CD14-positive monocyte (primary cell): ENCODE measurements at regions not wholly inside any gene's neighbourhood (a gene's known extent, or its start where the extent isn't known, plus 50 kb on each side); places are given as distances from the start of the nearest gene placed in this dataset.

Experiments
- DNase-seq, 3 donors: peaks; one replicate each; pipeline ENCODE4 v3.0.0-alpha.2; 2011 to 2022
- H2AFZ ChIP-seq: 2 replicates; pipeline ENCODE4 v1.6.0; 2012; ENCODE audit warnings: mild to moderate bottlenecking, low read depth, low read length, inconsistent platforms; ENCODE audit not compliant: insufficient read depth, poor library complexity, severe bottlenecking
- H3K27ac ChIP-seq, 2 donors: 1 replicate in 1 of 2; 2 replicates in 1 of 2; pipeline ENCODE4 v1.5.1; 2012 to 2013; ENCODE audit warnings: low read length in 2 of 2, control low read depth in 1 of 2, inconsistent platforms in 1 of 2, low read depth in 1 of 2, mild to moderate bottlenecking in 1 of 2
- H3K27me3 ChIP-seq, 2 donors: one replicate each; pipeline versions ENCODE4 v1.6.0 to v1.6.1; 2011 to 2013; ENCODE audit warnings: low read length in 2 of 2; ENCODE audit not compliant: control insufficient read depth in 2 of 2, insufficient read depth in 2 of 2
- H3K36me3 ChIP-seq, 2 donors: replicated peaks in 1 of 2; 1 replicate in 1 of 2; 2 replicates in 1 of 2; pipeline versions ENCODE4 v1.5.1 to v1.6.1; 2012 to 2013; ENCODE audit warnings: low read length in 2 of 2, control low read depth in 1 of 2, inconsistent platforms in 1 of 2, mild to moderate bottlenecking in 1 of 2; ENCODE audit not compliant: insufficient read depth in 2 of 2, control insufficient read depth in 1 of 2
- H3K4me1 ChIP-seq, 2 donors: 1 replicate in 1 of 2; 2 replicates in 1 of 2; pipeline versions ENCODE4 v1.5.1 to v1.6.1; 2012 to 2013; ENCODE audit warnings: low read length in 2 of 2, control low read depth in 1 of 2, inconsistent platforms in 1 of 2, mild to moderate bottlenecking in 1 of 2, moderate library complexity in 1 of 2; ENCODE audit not compliant: insufficient read depth in 2 of 2, control insufficient read depth in 1 of 2
- H3K4me2 ChIP-seq: replicated peaks from 2 replicates; pipeline ENCODE3; 2012; ENCODE audit warnings: low read length, moderate library complexity, mild to moderate bottlenecking; ENCODE audit not compliant: poor library complexity, severe bottlenecking; ENCODE audit errors: extremely low read depth
- H3K4me3 ChIP-seq, 3 experiments: fragments of 200-600 bp in 1 of 3; sonication (generic) in 1 of 3; replicated peaks in 1 of 3; 1 replicate in 2 of 3; 2 replicates in 1 of 3; pipeline ENCODE4 v1.5.1; 2011 to 2013; ENCODE audit warnings: low read length in 3 of 3, mild to moderate bottlenecking in 3 of 3, control low read depth in 2 of 3, low read depth in 2 of 3, inconsistent platforms in 1 of 3, moderate library complexity in 1 of 3
- H3K79me2 ChIP-seq: 2 replicates; pipeline ENCODE4 v1.6.0; 2012; ENCODE audit warnings: mild to moderate bottlenecking, control low read depth, inconsistent platforms, low read length, moderate library complexity; ENCODE audit not compliant: insufficient read depth
- H3K9ac ChIP-seq: 2 replicates; pipeline ENCODE4 v1.6.0; 2017; ENCODE audit warnings: low read length, mild to moderate bottlenecking; ENCODE audit not compliant: insufficient read depth, poor library complexity, severe bottlenecking
- H3K9me3 ChIP-seq, 2 donors: replicated peaks in 1 of 2; 1 replicate in 1 of 2; 2 replicates in 1 of 2; pipeline versions ENCODE4 v1.5.1 to v1.6.1; 2012 to 2013; ENCODE audit warnings: low read length in 2 of 2, control low read depth in 1 of 2; ENCODE audit not compliant: control insufficient read depth in 1 of 2, insufficient read depth in 1 of 2
- H4K20me1 ChIP-seq: 2 replicates; pipeline ENCODE4 v1.6.0; 2012; ENCODE audit warnings: mild to moderate bottlenecking, low read length, control low read depth, moderate library complexity; ENCODE audit not compliant: insufficient read depth
- H3K27ac Mint-ChIP-seq, 7 donors: one replicate each; pipeline ENCODE4 v1.8.0; 2020; ENCODE audit warnings: mild to moderate bottlenecking in 7 of 7, mixed read lengths in 7 of 7, moderate library complexity in 6 of 7, inconsistent platforms in 2 of 7
- H3K27me3 Mint-ChIP-seq, 3 donors: one replicate each; pipeline ENCODE4 v1.8.0; 2021 to 2022; ENCODE audit warnings: low read depth in 3 of 3, mild to moderate bottlenecking in 3 of 3, mixed read lengths in 3 of 3, moderate library complexity in 3 of 3, inconsistent platforms in 1 of 3
- H3K36me3 Mint-ChIP-seq, 2 donors: one replicate each; pipeline ENCODE4 v1.8.0; 2020; ENCODE audit warnings: mixed read lengths in 2 of 2, inconsistent platforms in 1 of 2, mild to moderate bottlenecking in 1 of 2
- H3K4me1 Mint-ChIP-seq: one replicate; pipeline ENCODE4 v1.8.0; 2020; ENCODE audit warnings: mild to moderate bottlenecking, mixed read lengths
- H3K4me3 Mint-ChIP-seq, 2 donors: one replicate each; pipeline ENCODE4 v1.8.0; 2020; ENCODE audit warnings: mild to moderate bottlenecking in 2 of 2, mixed read lengths in 2 of 2, moderate library complexity in 1 of 2
- H3K9me3 Mint-ChIP-seq, 7 donors: one replicate each; pipeline ENCODE4 v1.8.0; 2020 to 2022; ENCODE audit warnings: mixed read lengths in 7 of 7, mild to moderate bottlenecking in 6 of 7, moderate library complexity in 6 of 7, inconsistent platforms in 2 of 7
- CTCF ChIP-seq: fragments of 200-600 bp; IDR thresholded peaks from one replicate; pipeline ENCODE4 v1.8.0; 2022; ENCODE audit warnings: antibody characterized with exemption, mild to moderate bottlenecking
- WGBS: methylation state at CpG from one replicate; pipeline ENCODE4 v1.1.5; 2013; ENCODE audit warnings: missing lambda C conversion rate; ENCODE audit not compliant: insufficient coverage; 5-methylcytosine and 5-hydroxymethylcytosine counted together
- intact Hi-C, 2 donors: fragments of 100-400 bp; cut with micrococcal nuclease; formaldehyde crosslinking; loops; one replicate each; pipeline versions ENCODE4 v1.15.0 to v1.15.1; 2023

- Histone ChIP-seq H3K27ac (no peak overlapping the region), H2AFZ (no peak overlapping the region), H3K4me1 (peaks cover 29 to 37% of the 10 kb centered on the region in 2 donors), H3K27me3 (no peaks in the 10 kb centered on the region), H4K20me1 (no peaks in the 10 kb centered on the region), H3K4me3 (no peak overlapping the region), H3K9me3 (no peaks in the 10 kb centered on the region), H3K36me3 (no peaks in the 10 kb centered on the region), H3K4me2 (no peak overlapping the region), H3K79me2 (no peaks in the 10 kb centered on the region), H3K9ac (no peak overlapping the region)
- no peak for DNase-seq
- WGBS, result 100% methylated on average over 1 of the region's 1 CpG
- TF ChIP-seq CTCF, result no peak
- Mint-ChIP-seq H3K27ac (no peak overlapping the region), H3K27me3 (no peaks in the 10 kb centered on the region), H3K36me3 (no peaks in the 10 kb centered on the region), H3K4me1 (peaks cover 32% of the 10 kb centered on the region), H3K9me3 (no peaks in the 10 kb centered on the region), H3K4me3 (no peak overlapping the region)
- intact Hi-C loops, result no loop called here
Measured at GRCh38 chr4:71255976-71256375, 82.8 kb upstream of the SLC4A4 start.

GRCh38 chr4:71257761-71258160, 81.1 kb upstream of the SLC4A4 start:
- H3K9me3 ChIP-seq, result no peaks in the 10 kb centered on the region
- no peak for TF ChIP-seq CTCF
- Mint-ChIP-seq H3K9me3 (no peaks in the 10 kb centered on the region), H3K27ac (no peak overlapping the region), H3K27me3 (no peaks in the 10 kb centered on the region), H3K36me3 (no peaks in the 10 kb centered on the region), H3K4me3 (no peak overlapping the region), H3K4me1 (peaks cover 38% of the 10 kb centered on the region)
- intact Hi-C loops, result no loop called here
- H3K4me1 ChIP-seq, result peaks cover 30 to 40% of the 10 kb centered on the region in 2 donors
- no peak overlapping the region for H3K9ac ChIP-seq
- H3K4me3 ChIP-seq, result no peak overlapping the region
- no peaks in the 10 kb centered on the region for H3K27me3 ChIP-seq
- H2AFZ ChIP-seq, result no peak overlapping the region
- no peak overlapping the region for H3K27ac ChIP-seq
- no CpG with 5 or more reads among the region's 3 CpGs for WGBS
- no peak overlapping the region for H3K4me2 ChIP-seq
- no peaks in the 10 kb centered on the region for H4K20me1 ChIP-seq
- no peak for DNase-seq
- H3K36me3 ChIP-seq, result no peaks in the 10 kb centered on the region
- no peaks in the 10 kb centered on the region for H3K79me2 ChIP-seq
